WTC11 (cell line): ENCODE measurements at regions not wholly inside any gene's neighbourhood (a gene's known extent, or its start where the extent isn't known, plus 50 kb on each side); places are given as distances from the start of the nearest gene placed in this dataset.

Source experiments
- ATAC-seq: fragments of 200-7000 bp; cut with Tn5 transposase; 2 replicates; pipeline ENCODE4 v1.10.0; 2021; ENCODE audit warnings: mild to moderate bottlenecking, moderate library complexity
- CTCF ChIA-PET: fragments of 300-600 bp; sonication (Branson Sonifier 250); formaldehyde crosslinking; loops from one replicate; lab custom pipeline; 2021; ENCODE audit warnings: antibody characterized with exemption; lab: Charles Lee
- POLR2A ChIA-PET: fragments of 350-600 bp; sonication (Branson Sonifier 250); formaldehyde crosslinking; loops from one replicate; lab custom pipeline; 2021; ENCODE audit warnings: antibody characterized with exemption; lab: Charles Lee
- DNase-seq: peaks from one replicate; pipeline ENCODE4 v3.0.0; 2021; ENCODE audit warnings: low spot score
- H3K27ac Mint-ChIP-seq: 2 replicates; pipeline ENCODE4 v1.8.0; 2021; ENCODE audit warnings: mixed read lengths
- H3K27me3 Mint-ChIP-seq: 2 replicates; pipeline ENCODE4 v1.8.0; 2021; ENCODE audit warnings: low read depth, mild to moderate bottlenecking, moderate library complexity, mixed read lengths
- H3K36me3 Mint-ChIP-seq: 2 replicates; pipeline ENCODE4 v1.8.0; 2021; ENCODE audit warnings: mixed read lengths
- H3K4me1 Mint-ChIP-seq: 2 replicates; pipeline ENCODE4 v1.8.0; 2022; ENCODE audit warnings: mixed read lengths
- H3K4me3 Mint-ChIP-seq: 2 replicates; pipeline ENCODE4 v1.8.0; 2021; ENCODE audit warnings: mild to moderate bottlenecking, moderate library complexity, mixed read lengths
- H3K9me3 Mint-ChIP-seq: 2 replicates; pipeline ENCODE4 v1.8.0; 2021; ENCODE audit warnings: mixed read lengths
- CREM ChIP-seq: sonication (generic); formaldehyde crosslinking; IDR thresholded peaks from 2 replicates; pipeline ENCODE4 v1.8.1; 2022; ENCODE audit warnings: mild to moderate bottlenecking, missing genetic modification reagents, moderate library complexity
- ELF4 ChIP-seq: sonication (generic); formaldehyde crosslinking; IDR thresholded peaks from 2 replicates; pipeline ENCODE4 v1.8.1; 2022; ENCODE audit warnings: low read depth, mild to moderate bottlenecking, moderate library complexity, missing genetic modification reagents
- EMX1 ChIP-seq: fragments of 250-450 bp; sonication (Bioruptor Pico); IDR thresholded peaks from 2 replicates; pipeline ENCODE4 v1.8.0; 2021; ENCODE audit warnings: mild to moderate bottlenecking
- ESRRA ChIP-seq: sonication (generic); formaldehyde crosslinking; IDR thresholded peaks from 2 replicates; pipeline ENCODE4 v1.8.1; 2022; ENCODE audit warnings: mild to moderate bottlenecking, missing genetic modification reagents, borderline replicate concordance
- FOXJ3 ChIP-seq: sonication (generic); formaldehyde crosslinking; IDR thresholded peaks from 2 replicates; pipeline ENCODE4 v1.9.0; 2021; ENCODE audit warnings: missing genetic modification reagents, mild to moderate bottlenecking, borderline replicate concordance
- GTF2I ChIP-seq: fragments of 250-450 bp; sonication (Bioruptor Pico); conservative IDR thresholded peaks from 2 replicates; pipeline ENCODE4 v1.4.0; 2021; ENCODE audit warnings: mild to moderate bottlenecking
- IRF2 ChIP-seq: sonication (generic); formaldehyde crosslinking; IDR thresholded peaks from 2 replicates; pipeline ENCODE4 v1.8.0; 2022; ENCODE audit warnings: low read depth, missing genetic modification reagents, borderline replicate concordance
- JAZF1 ChIP-seq: fragments of 250-450 bp; sonication (Bioruptor Pico); IDR thresholded peaks from 2 replicates; pipeline ENCODE4 v1.9.0; 2021; ENCODE audit warnings: moderate library complexity, mild to moderate bottlenecking, inconsistent platforms
- NFE2L1 ChIP-seq: sonication (generic); formaldehyde crosslinking; IDR thresholded peaks from 2 replicates; pipeline ENCODE4 v1.8.1; 2023; ENCODE audit warnings: missing genetic modification reagents
- SP1 ChIP-seq: sonication (generic); formaldehyde crosslinking; conservative IDR thresholded peaks from 2 replicates; pipeline ENCODE4 v1.8.1; 2022; ENCODE audit warnings: missing genetic modification reagents
- TP53 ChIP-seq: sonication (generic); formaldehyde crosslinking; IDR thresholded peaks from 2 replicates; pipeline ENCODE4 v1.8.1; 2023; ENCODE audit warnings: mild to moderate bottlenecking, missing genetic modification reagents
- ZNF121 ChIP-seq: sonication (generic); formaldehyde crosslinking; IDR thresholded peaks from 2 replicates; pipeline ENCODE4 v1.8.0; 2023; ENCODE audit warnings: missing genetic modification reagents
- ZNF396 ChIP-seq: fragments of 250-450 bp; sonication (Bioruptor Pico); IDR thresholded peaks from 2 replicates; pipeline ENCODE4 v1.8.0; 2021; ENCODE audit warnings: mild to moderate bottlenecking, moderate library complexity, borderline replicate concordance
- ZNF416 ChIP-seq: fragments of 250-450 bp; sonication (Bioruptor Pico); IDR thresholded peaks from 2 replicates; pipeline ENCODE4 v1.9.0; 2021; ENCODE audit warnings: mild to moderate bottlenecking, inconsistent platforms
- TF ChIP-seq, protein P1 (sequence below): fragments of 250-450 bp; sonication (Bioruptor Pico); IDR thresholded peaks from 2 replicates; pipeline ENCODE4 v1.9.0; 2021; ENCODE audit warnings: mild to moderate bottlenecking
- TF ChIP-seq, protein P2 (sequence below): fragments of 250-450 bp; sonication (Bioruptor Pico); conservative IDR thresholded peaks from 2 replicates; pipeline ENCODE4 v1.9.0; 2021; ENCODE audit warnings: mild to moderate bottlenecking
- TF ChIP-seq, protein P3 (sequence below): sonication (generic); formaldehyde crosslinking; IDR thresholded peaks from 2 replicates; pipeline ENCODE4 v1.8.0; 2023; ENCODE audit warnings: missing genetic modification reagents, mild to moderate bottlenecking, borderline replicate concordance
- TF ChIP-seq, protein P4 (sequence below): fragments of 250-450 bp; sonication (Bioruptor Pico); IDR thresholded peaks from 2 replicates; pipeline ENCODE4 v1.8.0; 2021; ENCODE audit warnings: mild to moderate bottlenecking
- TF ChIP-seq, protein P5 (sequence below): sonication (generic); formaldehyde crosslinking; IDR thresholded peaks from 2 replicates; pipeline ENCODE4 v1.8.0; 2022; ENCODE audit warnings: mild to moderate bottlenecking, missing genetic modification reagents
- TF ChIP-seq, protein P6 (sequence below): sonication (generic); formaldehyde crosslinking; IDR thresholded peaks from 2 replicates; pipeline ENCODE4 v1.8.0; 2023; ENCODE audit warnings: mild to moderate bottlenecking, missing genetic modification reagents

DNA sequence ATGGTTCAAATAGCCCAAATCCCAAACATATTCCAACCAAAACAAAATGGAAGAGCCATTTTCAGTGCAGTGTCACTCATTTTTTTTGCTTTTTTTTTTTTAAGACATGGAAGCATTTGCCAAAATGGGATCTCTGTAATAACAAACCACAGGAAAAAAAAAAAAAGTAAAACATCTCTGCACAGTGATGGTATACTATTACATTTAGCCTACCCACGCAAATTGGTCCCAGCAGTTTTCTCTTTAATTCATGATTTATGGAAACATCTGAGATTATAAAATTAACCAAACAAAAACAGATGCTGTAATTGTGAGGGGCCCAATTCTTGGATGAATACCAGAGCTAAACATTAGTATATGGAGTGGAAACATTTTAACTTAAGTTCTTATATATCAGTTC, 566.6 kb downstream of the ZNF608 start (continued):
- TF ChIP-seq, protein P1, sequence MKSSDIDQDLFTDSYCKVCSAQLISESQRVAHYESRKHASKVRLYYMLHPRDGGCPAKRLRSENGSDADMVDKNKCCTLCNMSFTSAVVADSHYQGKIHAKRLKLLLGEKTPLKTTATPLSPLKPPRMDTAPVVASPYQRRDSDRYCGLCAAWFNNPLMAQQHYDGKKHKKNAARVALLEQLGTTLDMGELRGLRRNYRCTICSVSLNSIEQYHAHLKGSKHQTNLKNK (CRISPR knock-in tag) = no peak
- TF ChIP-seq GTF2I (no peak), JAZF1 (no peak)

DNA sequence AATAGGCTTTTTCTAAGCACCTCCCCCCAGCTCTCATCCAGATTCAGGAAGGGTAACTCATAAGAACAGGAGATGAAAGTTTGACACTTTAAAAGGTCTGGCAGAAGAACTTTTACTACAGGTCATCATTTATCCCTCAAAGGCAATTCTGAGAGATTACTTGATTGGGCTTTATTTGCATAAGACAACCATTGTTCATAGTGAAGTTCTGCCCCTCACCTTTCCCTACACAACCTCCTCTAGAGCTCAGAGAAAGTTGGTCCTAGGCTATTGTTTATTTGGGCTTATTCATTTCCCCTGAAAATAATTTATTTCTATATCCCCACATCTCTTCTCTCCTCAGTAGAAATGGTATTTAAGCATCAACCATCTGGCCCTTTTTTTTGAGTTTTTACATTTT, 568.4 kb downstream of the ZNF608 start:
- no peak overlapping the region for H3K27ac Mint-ChIP-seq
- POLR2A ChIA-PET = no interaction called here
- no peak overlapping the region for H3K4me3 Mint-ChIP-seq
- no peak for DNase-seq
- ATAC-seq = no peak
- peaks cover 44% of the 10 kb centered on the region for H3K9me3 Mint-ChIP-seq
- TF ChIP-seq EMX1 (CRISPR knock-in tag) = no peak
- TF ChIP-seq ZNF416 (CRISPR knock-in tag) = no peak
- no peak for TF ChIP-seq ZNF396
- TF ChIP-seq, protein P2, sequence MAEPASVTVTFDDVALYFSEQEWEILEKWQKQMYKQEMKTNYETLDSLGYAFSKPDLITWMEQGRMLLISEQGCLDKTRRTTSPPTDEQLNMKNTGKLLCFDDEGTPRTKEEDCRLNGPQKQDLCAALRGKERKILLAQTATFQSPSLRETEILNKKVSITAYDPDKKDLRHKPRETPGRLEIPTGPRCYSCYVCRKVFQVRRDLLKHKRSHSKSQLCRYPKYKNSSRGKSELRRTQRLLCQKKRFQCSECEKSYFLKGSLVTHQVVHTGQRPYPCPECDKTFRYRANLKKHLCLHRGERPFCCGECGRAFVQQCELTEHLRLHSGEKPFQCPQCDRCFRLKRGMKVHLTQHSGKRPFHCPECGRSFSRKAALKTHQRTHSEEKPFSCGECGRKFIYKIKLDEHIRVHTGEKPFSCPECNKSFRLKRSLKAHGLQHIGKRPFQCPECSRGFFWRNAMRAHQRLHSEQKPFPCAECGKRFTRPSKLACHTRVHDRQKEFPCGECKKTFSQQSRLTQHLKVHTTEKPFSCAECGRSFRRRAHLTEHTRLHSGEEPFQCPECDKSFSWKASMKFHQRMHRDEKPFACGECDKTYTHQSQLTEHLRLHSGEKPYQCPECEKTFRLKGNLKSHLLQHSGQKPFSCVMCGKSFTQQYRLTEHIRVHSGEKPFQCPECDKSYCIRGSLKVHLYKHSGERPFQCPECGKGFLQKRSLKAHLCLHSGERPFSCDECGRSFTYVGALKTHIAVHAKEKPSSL = no peak
- TF ChIP-seq, protein P3, sequence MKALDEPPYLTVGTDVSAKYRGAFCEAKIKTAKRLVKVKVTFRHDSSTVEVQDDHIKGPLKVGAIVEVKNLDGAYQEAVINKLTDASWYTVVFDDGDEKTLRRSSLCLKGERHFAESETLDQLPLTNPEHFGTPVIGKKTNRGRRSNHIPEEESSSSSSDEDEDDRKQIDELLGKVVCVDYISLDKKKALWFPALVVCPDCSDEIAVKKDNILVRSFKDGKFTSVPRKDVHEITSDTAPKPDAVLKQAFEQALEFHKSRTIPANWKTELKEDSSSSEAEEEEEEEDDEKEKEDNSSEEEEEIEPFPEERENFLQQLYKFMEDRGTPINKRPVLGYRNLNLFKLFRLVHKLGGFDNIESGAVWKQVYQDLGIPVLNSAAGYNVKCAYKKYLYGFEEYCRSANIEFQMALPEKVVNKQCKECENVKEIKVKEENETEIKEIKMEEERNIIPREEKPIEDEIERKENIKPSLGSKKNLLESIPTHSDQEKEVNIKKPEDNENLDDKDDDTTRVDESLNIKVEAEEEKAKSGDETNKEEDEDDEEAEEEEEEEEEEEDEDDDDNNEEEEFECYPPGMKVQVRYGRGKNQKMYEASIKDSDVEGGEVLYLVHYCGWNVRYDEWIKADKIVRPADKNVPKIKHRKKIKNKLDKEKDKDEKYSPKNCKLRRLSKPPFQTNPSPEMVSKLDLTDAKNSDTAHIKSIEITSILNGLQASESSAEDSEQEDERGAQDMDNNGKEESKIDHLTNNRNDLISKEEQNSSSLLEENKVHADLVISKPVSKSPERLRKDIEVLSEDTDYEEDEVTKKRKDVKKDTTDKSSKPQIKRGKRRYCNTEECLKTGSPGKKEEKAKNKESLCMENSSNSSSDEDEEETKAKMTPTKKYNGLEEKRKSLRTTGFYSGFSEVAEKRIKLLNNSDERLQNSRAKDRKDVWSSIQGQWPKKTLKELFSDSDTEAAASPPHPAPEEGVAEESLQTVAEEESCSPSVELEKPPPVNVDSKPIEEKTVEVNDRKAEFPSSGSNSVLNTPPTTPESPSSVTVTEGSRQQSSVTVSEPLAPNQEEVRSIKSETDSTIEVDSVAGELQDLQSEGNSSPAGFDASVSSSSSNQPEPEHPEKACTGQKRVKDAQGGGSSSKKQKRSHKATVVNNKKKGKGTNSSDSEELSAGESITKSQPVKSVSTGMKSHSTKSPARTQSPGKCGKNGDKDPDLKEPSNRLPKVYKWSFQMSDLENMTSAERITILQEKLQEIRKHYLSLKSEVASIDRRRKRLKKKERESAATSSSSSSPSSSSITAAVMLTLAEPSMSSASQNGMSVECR (CRISPR knock-in tag) = no peak
- no peak for TF ChIP-seq TP53 (CRISPR knock-in tag)
- no peak for TF ChIP-seq IRF2 (CRISPR knock-in tag)
- no peak for TF ChIP-seq CREM (CRISPR knock-in tag)
- TF ChIP-seq, protein P4, sequence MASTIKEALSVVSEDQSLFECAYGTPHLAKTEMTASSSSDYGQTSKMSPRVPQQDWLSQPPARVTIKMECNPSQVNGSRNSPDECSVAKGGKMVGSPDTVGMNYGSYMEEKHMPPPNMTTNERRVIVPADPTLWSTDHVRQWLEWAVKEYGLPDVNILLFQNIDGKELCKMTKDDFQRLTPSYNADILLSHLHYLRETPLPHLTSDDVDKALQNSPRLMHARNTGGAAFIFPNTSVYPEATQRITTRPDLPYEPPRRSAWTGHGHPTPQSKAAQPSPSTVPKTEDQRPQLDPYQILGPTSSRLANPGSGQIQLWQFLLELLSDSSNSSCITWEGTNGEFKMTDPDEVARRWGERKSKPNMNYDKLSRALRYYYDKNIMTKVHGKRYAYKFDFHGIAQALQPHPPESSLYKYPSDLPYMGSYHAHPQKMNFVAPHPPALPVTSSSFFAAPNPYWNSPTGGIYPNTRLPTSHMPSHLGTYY = no peak
- TF ChIP-seq, protein P5, sequence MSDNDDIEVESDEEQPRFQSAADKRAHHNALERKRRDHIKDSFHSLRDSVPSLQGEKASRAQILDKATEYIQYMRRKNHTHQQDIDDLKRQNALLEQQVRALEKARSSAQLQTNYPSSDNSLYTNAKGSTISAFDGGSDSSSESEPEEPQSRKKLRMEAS (CRISPR knock-in tag) = no peak
- TF ChIP-seq ESRRA (CRISPR knock-in tag) = no peak
- TF ChIP-seq SP1 (CRISPR knock-in tag) = no peak
- TF ChIP-seq, protein P6, sequence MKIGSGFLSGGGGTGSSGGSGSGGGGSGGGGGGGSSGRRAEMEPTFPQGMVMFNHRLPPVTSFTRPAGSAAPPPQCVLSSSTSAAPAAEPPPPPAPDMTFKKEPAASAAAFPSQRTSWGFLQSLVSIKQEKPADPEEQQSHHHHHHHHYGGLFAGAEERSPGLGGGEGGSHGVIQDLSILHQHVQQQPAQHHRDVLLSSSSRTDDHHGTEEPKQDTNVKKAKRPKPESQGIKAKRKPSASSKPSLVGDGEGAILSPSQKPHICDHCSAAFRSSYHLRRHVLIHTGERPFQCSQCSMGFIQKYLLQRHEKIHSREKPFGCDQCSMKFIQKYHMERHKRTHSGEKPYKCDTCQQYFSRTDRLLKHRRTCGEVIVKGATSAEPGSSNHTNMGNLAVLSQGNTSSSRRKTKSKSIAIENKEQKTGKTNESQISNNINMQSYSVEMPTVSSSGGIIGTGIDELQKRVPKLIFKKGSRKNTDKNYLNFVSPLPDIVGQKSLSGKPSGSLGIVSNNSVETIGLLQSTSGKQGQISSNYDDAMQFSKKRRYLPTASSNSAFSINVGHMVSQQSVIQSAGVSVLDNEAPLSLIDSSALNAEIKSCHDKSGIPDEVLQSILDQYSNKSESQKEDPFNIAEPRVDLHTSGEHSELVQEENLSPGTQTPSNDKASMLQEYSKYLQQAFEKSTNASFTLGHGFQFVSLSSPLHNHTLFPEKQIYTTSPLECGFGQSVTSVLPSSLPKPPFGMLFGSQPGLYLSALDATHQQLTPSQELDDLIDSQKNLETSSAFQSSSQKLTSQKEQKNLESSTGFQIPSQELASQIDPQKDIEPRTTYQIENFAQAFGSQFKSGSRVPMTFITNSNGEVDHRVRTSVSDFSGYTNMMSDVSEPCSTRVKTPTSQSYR (CRISPR knock-in tag) = no peak
- TF ChIP-seq FOXJ3 (CRISPR knock-in tag) = no peak
- no peak for TF ChIP-seq NFE2L1 (CRISPR knock-in tag)
- no peak for TF ChIP-seq ZNF121 (CRISPR knock-in tag)
- TF ChIP-seq ELF4 (CRISPR knock-in tag) = no peak
- TF ChIP-seq, all 79 proteins: peak for 0
- CTCF ChIA-PET = no interaction called here
- Mint-ChIP-seq H3K36me3 (peaks cover 39% of the 10 kb centered on the region), H3K4me1 (peaks cover 14% of the 10 kb centered on the region), H3K27me3 (no peaks in the 10 kb centered on the region)
